IMR-90 (cell line): ENCODE measurements at regions not wholly inside any gene's neighbourhood (a gene's known extent, or its start where the extent isn't known, plus 50 kb on each side); places are given as distances from the start of the nearest gene placed in this dataset.

Experiments used
- ATAC-seq: fragments of 200-7000 bp; cut with Tn5 transposase; 2 replicates; pipeline ENCODE4 v1.9.1; 2020; ENCODE audit warnings: low read depth, mild to moderate bottlenecking, moderate library complexity
- BruUV-seq: library from RNA; stranded (reverse); fragments of 400-500 nt; replicated peaks from 2 replicates; lab custom pipeline; 2021; lab: Mats Ljungman, UMichigan
- CTCF ChIA-PET: fragments of 300-600 bp; formaldehyde crosslinking; extraction: SDS; loops from one replicate; lab custom pipeline; 2021; ENCODE audit warnings: antibody characterized with exemption; lab: Yijun Ruan, JAX
- POLR2A ChIA-PET: fragments of 300-600 bp; sonication (Branson Sonifier 250); formaldehyde crosslinking; loops from one replicate; lab custom pipeline; 2022; ENCODE audit warnings: antibody characterized with exemption; ENCODE audit not compliant: unreplicated experiment; lab: Charles Lee
- DNase-seq: peaks from one replicate; pipeline ENCODE4 v3.0.0; 2013
- H2AFZ ChIP-seq: replicated peaks from 2 replicates; pipeline ENCODE3; 2013; ENCODE audit warnings: low read length, mild to moderate bottlenecking; ENCODE audit not compliant: poor library complexity
- H2AK5ac ChIP-seq: 2 replicates; pipeline ENCODE4 v1.6.1; 2013; ENCODE audit warnings: low read depth, low read length, inconsistent platforms
- H2AK9ac ChIP-seq: replicated peaks from 2 replicates; pipeline ENCODE3; 2013; ENCODE audit warnings: mild to moderate bottlenecking, low read depth, low read length, moderate library complexity; ENCODE audit not compliant: poor library complexity
- H2BK120ac ChIP-seq: 2 replicates; pipeline ENCODE4 v1.6.1; 2013; ENCODE audit warnings: low read depth, low read length, inconsistent platforms
- H2BK15ac ChIP-seq: 3 replicates; pipeline ENCODE4 v1.6.1; 2013; ENCODE audit warnings: low read depth, low read length, inconsistent platforms
- H2BK20ac ChIP-seq: 2 replicates; pipeline ENCODE4 v1.6.1; 2013; ENCODE audit warnings: low read depth, mild to moderate bottlenecking, inconsistent platforms, low read length, moderate library complexity
- H2BK5ac ChIP-seq: 2 replicates; pipeline ENCODE4 v1.6.1; 2013; ENCODE audit warnings: mild to moderate bottlenecking, low read depth, low read length, inconsistent platforms; ENCODE audit not compliant: poor library complexity, severe bottlenecking
- H3K14ac ChIP-seq: replicated peaks from 2 replicates; pipeline ENCODE4 v1.6.1; 2013; ENCODE audit warnings: low read depth, low read length, inconsistent platforms
- H3K18ac ChIP-seq: 2 replicates; pipeline ENCODE4 v1.6.1; 2013; ENCODE audit warnings: low read depth, low read length, control low read depth
- H3K23ac ChIP-seq: 2 replicates; pipeline ENCODE4 v1.6.1; 2013; ENCODE audit warnings: low read depth, low read length, inconsistent platforms
- H3K27ac ChIP-seq: 2 replicates; pipeline ENCODE4 v1.5.1; 2013; ENCODE audit warnings: mild to moderate bottlenecking, control low read depth, low read length; ENCODE audit not compliant: insufficient read depth
- H3K27me3 ChIP-seq: 2 replicates; pipeline ENCODE4 v1.6.1; 2013; ENCODE audit warnings: low read length; ENCODE audit not compliant: control insufficient read depth, insufficient read depth
- H3K36me3 ChIP-seq: 2 replicates; pipeline ENCODE4 v1.6.1; 2013; ENCODE audit warnings: low read length, mixed read lengths; ENCODE audit not compliant: control insufficient read depth, insufficient read depth
- H3K4ac ChIP-seq: 2 replicates; pipeline ENCODE4 v1.6.1; 2013; ENCODE audit warnings: low read depth, low read length, inconsistent platforms
- H3K4me1 ChIP-seq: 2 replicates; pipeline ENCODE4 v1.6.1; 2013; ENCODE audit warnings: low read length, mixed read lengths; ENCODE audit not compliant: control insufficient read depth, insufficient read depth
- H3K4me2 ChIP-seq: 2 replicates; pipeline ENCODE4 v1.6.1; 2013; ENCODE audit warnings: low read depth, mild to moderate bottlenecking, control low read depth, low read length, moderate library complexity
- H3K4me3 ChIP-seq: 2 replicates; pipeline ENCODE4 v1.5.1; 2013; ENCODE audit warnings: low read depth, mild to moderate bottlenecking, control low read depth, low read length, moderate library complexity; ENCODE audit not compliant: insufficient read depth
- H3K56ac ChIP-seq: 2 replicates; pipeline ENCODE4 v1.6.1; 2013; ENCODE audit warnings: low read length, inconsistent platforms; ENCODE audit not compliant: insufficient read depth; ENCODE audit errors: extremely low read depth
- H3K79me1 ChIP-seq, 2 experiments: 2 replicates each; pipeline ENCODE4 v1.6.1; 2013; ENCODE audit warnings: low read length in 2 of 2, inconsistent platforms in 1 of 2, low read depth in 1 of 2
- H3K9ac ChIP-seq: 2 replicates; pipeline ENCODE4 v1.6.1; 2013; ENCODE audit warnings: low read depth, low read length, control low read depth
- H3K9me1 ChIP-seq: 2 replicates; pipeline ENCODE4 v1.6.1; 2013; ENCODE audit warnings: low read length, inconsistent platforms; ENCODE audit not compliant: insufficient read depth
- H3K9me3 ChIP-seq: 2 replicates; pipeline ENCODE4 v1.6.1; 2013; ENCODE audit warnings: low read length; ENCODE audit not compliant: control insufficient read depth, insufficient read depth
- H4K20me1 ChIP-seq: 2 replicates; pipeline ENCODE4 v1.6.1; 2013; ENCODE audit warnings: low read length, inconsistent platforms; ENCODE audit not compliant: insufficient read depth
- H4K5ac ChIP-seq: 2 replicates; pipeline ENCODE4 v1.6.1; 2013; ENCODE audit warnings: mild to moderate bottlenecking, low read depth, low read length, control low read depth
- H4K8ac ChIP-seq, 2 experiments: 2 replicates each; pipeline ENCODE4 v1.6.1; 2013; ENCODE audit warnings: low read depth in 2 of 2, low read length in 2 of 2, control low read depth in 1 of 2, inconsistent platforms in 1 of 2
- H4K91ac ChIP-seq: 2 replicates; pipeline ENCODE4 v1.6.1; 2013; ENCODE audit warnings: low read depth, low read length, inconsistent platforms; ENCODE audit not compliant: insufficient read depth
- CEBPB ChIP-seq: IDR thresholded peaks from 2 replicates; pipeline ENCODE4 v1.6.1; 2012; ENCODE audit warnings: low read depth, low read length, improper control_type of control experiment
- ELK1 ChIP-seq: fragments of 150-350 bp; IDR thresholded peaks from 2 replicates; pipeline ENCODE4 v1.6.1; 2016; ENCODE audit warnings: low read depth, mild to moderate bottlenecking, low read length, moderate library complexity, borderline replicate concordance
- MXI1 ChIP-seq: IDR thresholded peaks from 2 replicates; pipeline ENCODE4 v1.6.1; 2012; ENCODE audit warnings: low read depth, mild to moderate bottlenecking, low read length, moderate library complexity, borderline replicate concordance
- NFE2L2 ChIP-seq: fragments of 150-350 bp; IDR thresholded peaks from 2 replicates; pipeline ENCODE4 v1.6.1; 2016; ENCODE audit warnings: low read depth, mild to moderate bottlenecking, low read length
- RFX5 ChIP-seq: IDR thresholded peaks from 2 replicates; pipeline ENCODE4 v1.8.0; 2012; ENCODE audit warnings: low read depth, mild to moderate bottlenecking, low read length, moderate library complexity
- WGBS, 2 experiments: methylation state at CpG; one replicate each; pipeline versions ENCODE4 v1.1.5 to v1.1.7; 2013; ENCODE audit warnings: missing lambda C conversion rate in 2 of 2; ENCODE audit not compliant: insufficient read length in 1 of 2; ENCODE audit errors: extremely low coverage in 2 of 2; 5-methylcytosine and 5-hydroxymethylcytosine counted together
- dilution Hi-C: fragments of 300-500 bp; cut with HindIII; formaldehyde crosslinking; loops from one replicate; pipeline ENCODE4 v1.14.3; 2018; ENCODE audit warnings: low sequenced_read_pairs; ENCODE audit not compliant: unreplicated experiment
- in situ Hi-C: fragments of 300-500 bp; cut with MboI; formaldehyde crosslinking; loops from 3 replicates; pipeline ENCODE4 v1.14.3; 2019; ENCODE audit warnings: low sequenced_read_pairs, inconsistent platforms, mixed read lengths
- intact Hi-C: fragments of 100-400 bp; cut with micrococcal nuclease; formaldehyde crosslinking; loops from 2 replicates; pipeline ENCODE4 v1.10.0; 2022

GRCh38 chr11:44430140-44430539 is 120.2 kb upstream of the ALX4 start:
- Histone ChIP-seq H3K4me1 (no peaks in the 10 kb centered on the region), H3K27me3 (peaks cover 4% of the 10 kb centered on the region; the same call in 1 of the 2 replicates), H3K14ac (no peak overlapping the region), H2BK20ac (no peak overlapping the region), H2AK5ac (no peak overlapping the region), H3K4me2 (no peak overlapping the region), H2AK9ac (no peak overlapping the region), H2AFZ (no peak overlapping the region), H3K23ac (no peak overlapping the region), H3K9me3 (no peaks in the 10 kb centered on the region), H3K56ac (no peak overlapping the region), H3K79me1 (no peaks in the 10 kb centered on the region), H4K20me1 (no peaks in the 10 kb centered on the region), H3K36me3 (no peaks in the 10 kb centered on the region), H4K5ac (no peak overlapping the region), H3K9me1 (no peaks in the 10 kb centered on the region), H2BK120ac (no peak overlapping the region), H4K91ac (no peak overlapping the region), H3K18ac (no peak overlapping the region), H3K27ac (no peak overlapping the region), H3K9ac (no peak overlapping the region), H3K4ac (no peak overlapping the region), H2BK5ac (no peak overlapping the region), H3K4me3 (no peak overlapping the region), H2BK15ac (no peak overlapping the region), H4K8ac (no peak overlapping the region)
- ChIA-PET CTCF (no interaction called here), POLR2A (no interaction called here)
- no CpG with 5 or more reads among the region's 3 CpGs for WGBS, 2 experiments
- in situ Hi-C loops (no loop called here), intact Hi-C loops (no loop called here), dilution Hi-C loops (no loop called here)
- DNase-seq: no peak
- no TSS peak for BruUV-seq
- TF ChIP-seq RFX5 (no peak), MXI1 (no peak), NFE2L2 (no peak), CEBPB (no peak), ELK1 (no peak)
- ATAC-seq: no peak
